SJCRH30 (cell line): ENCODE measurements at regions not wholly inside any gene's neighbourhood (a gene's known extent, or its start where the extent isn't known, plus 50 kb on each side); places are given as distances from the start of the nearest gene placed in this dataset.
"Not testable (repeated sequence)": the region's sequence is repeated elsewhere in the genome, so short reads cannot be mapped to it uniquely, and the experiment has no call there.

Experiments used
- DNase-seq, 2 experiments: peaks; one replicate each; pipeline ENCODE4 v3.0.0-alpha.2; 2015 to 2020
- H3K27ac ChIP-seq: fragments of 250-450 bp; sonication (Bioruptor Pico); 2 replicates; pipeline ENCODE4 v1.5.1; 2020; ENCODE audit warnings: mild to moderate bottlenecking, moderate library complexity
- H3K27me3 ChIP-seq: fragments of 250-450 bp; sonication (Bioruptor Pico); 2 replicates; pipeline ENCODE4 v1.5.1; 2020; ENCODE audit warnings: mild to moderate bottlenecking, moderate library complexity
- H3K36me3 ChIP-seq: fragments of 250-450 bp; sonication (Bioruptor Pico); 2 replicates; pipeline ENCODE4 v1.5.1; 2020; ENCODE audit warnings: mild to moderate bottlenecking, moderate library complexity
- H3K4me1 ChIP-seq: fragments of 250-450 bp; sonication (Bioruptor Pico); 2 replicates; pipeline ENCODE4 v1.5.1; 2020; ENCODE audit warnings: mild to moderate bottlenecking, moderate library complexity
- H3K4me3 ChIP-seq: fragments of 250-450 bp; sonication (Bioruptor Pico); 2 replicates; pipeline ENCODE4 v1.5.1; 2020; ENCODE audit warnings: mild to moderate bottlenecking, moderate library complexity
- H3K9me3 ChIP-seq: fragments of 250-450 bp; sonication (Bioruptor Pico); replicated peaks from 2 replicates; pipeline ENCODE4 v1.5.1; 2020; ENCODE audit warnings: mild to moderate bottlenecking, moderate library complexity

GRCh38 chr6:14553515-14553914, 435.9 kb downstream of the CD83 start:
- Histone ChIP-seq H3K4me1 (no peaks in the 10 kb centered on the region), H3K36me3 (no peaks in the 10 kb centered on the region), H3K9me3 (no peaks in the 10 kb centered on the region), H3K4me3 (no peak overlapping the region), H3K27me3 (no peaks in the 10 kb centered on the region), H3K27ac (no peak overlapping the region)
- no peak for DNase-seq

GRCh38 chr6:14555804-14556203, 438.2 kb downstream of the CD83 start:
- Histone ChIP-seq H3K36me3 (no peaks in the 10 kb centered on the region), H3K4me1 (no peaks in the 10 kb centered on the region), H3K4me3 (no peak overlapping the region), H3K27ac (no peak overlapping the region), H3K9me3 (no peaks in the 10 kb centered on the region), H3K27me3 (no peaks in the 10 kb centered on the region)
- DNase-seq, result no peak

- Histone ChIP-seq H3K4me3 (no peak overlapping the region), H3K4me1 (no peaks in the 10 kb centered on the region)
- no peak for DNase-seq
These were observed 442.4 kb downstream of the CD83 start for GRCh38 chr6:14559746-14560536.

GRCh38 chr6:14561563-14561962, 444.0 kb downstream of the CD83 start:
- H3K4me3 ChIP-seq, H3K9me3 ChIP-seq, DNase-seq, H3K36me3 ChIP-seq, H3K27me3 ChIP-seq, H3K27ac ChIP-seq, H3K4me1 ChIP-seq: not testable (repeated sequence)

More at GRCh38 chr6:14559746-14560536, 442.4 kb downstream of the CD83 start:
- Histone ChIP-seq H3K9me3 (no peaks in the 10 kb centered on the region), H3K27me3 (no peaks in the 10 kb centered on the region), H3K36me3 (no peaks in the 10 kb centered on the region), H3K27ac (no peak overlapping the region)

- no peaks in the 10 kb centered on the region for H3K27me3 ChIP-seq
These were observed 450.3 kb downstream of the CD83 start for GRCh38 chr6:14567842-14568241.

GRCh38 chr6:14569394-14569793, 451.8 kb downstream of the CD83 start:
- H3K36me3 ChIP-seq, result no peaks in the 10 kb centered on the region
- no peak for DNase-seq
- no peak overlapping the region for H3K27ac ChIP-seq
- H3K27me3 ChIP-seq, result no peaks in the 10 kb centered on the region
- H3K4me3 ChIP-seq, result no peak overlapping the region
- H3K4me1 ChIP-seq, result no peaks in the 10 kb centered on the region
- H3K9me3 ChIP-seq, result no peaks in the 10 kb centered on the region

More at GRCh38 chr6:14567842-14568241, 450.3 kb downstream of the CD83 start:
- H3K4me1 ChIP-seq, result no peaks in the 10 kb centered on the region
- H3K4me3 ChIP-seq, result no peak overlapping the region
- DNase-seq, result no peak
- H3K36me3 ChIP-seq, result no peaks in the 10 kb centered on the region
- H3K9me3 ChIP-seq, result no peaks in the 10 kb centered on the region
- no peak overlapping the region for H3K27ac ChIP-seq

GRCh38 chr6:14569874-14570273, 452.3 kb downstream of the CD83 start:
- not testable (repeated sequence) for H3K27me3 ChIP-seq, H3K4me3 ChIP-seq, DNase-seq, H3K36me3 ChIP-seq, H3K4me1 ChIP-seq, H3K9me3 ChIP-seq, H3K27ac ChIP-seq

GRCh38 chr6:14571001-14571400, 453.4 kb downstream of the CD83 start:
- Histone ChIP-seq H3K4me1 (no peaks in the 10 kb centered on the region), H3K27ac (no peak overlapping the region), H3K27me3 (no peaks in the 10 kb centered on the region), H3K9me3 (no peaks in the 10 kb centered on the region), H3K36me3 (no peaks in the 10 kb centered on the region), H3K4me3 (no peak overlapping the region)
- DNase-seq, result no peak

GRCh38 chr6:14571746-14572145, 454.2 kb downstream of the CD83 start:
- H3K36me3 ChIP-seq, result no peaks in the 10 kb centered on the region
- no peak overlapping the region for H3K27ac ChIP-seq
- H3K4me1 ChIP-seq, result no peaks in the 10 kb centered on the region
- H3K9me3 ChIP-seq, result no peaks in the 10 kb centered on the region
- H3K4me3 ChIP-seq, result no peak overlapping the region
- no peaks in the 10 kb centered on the region for H3K27me3 ChIP-seq
- DNase-seq, result no peak

- H3K4me3 ChIP-seq, result no peak overlapping the region
- DNase-seq, result no peak
- H3K36me3 ChIP-seq, result no peaks in the 10 kb centered on the region
- H3K27me3 ChIP-seq, result no peaks in the 10 kb centered on the region
- H3K4me1 ChIP-seq, result no peaks in the 10 kb centered on the region
- H3K9me3 ChIP-seq, result no peaks in the 10 kb centered on the region
- no peak overlapping the region for H3K27ac ChIP-seq
These were observed 455.7 kb downstream of the CD83 start for GRCh38 chr6:14573267-14573666.

- no peaks in the 10 kb centered on the region for H3K36me3 ChIP-seq
These were observed 456.2 kb downstream of the CD83 start for GRCh38 chr6:14573703-14574290.

GRCh38 chr6:14575961-14576360, 458.4 kb downstream of the CD83 start:
- Histone ChIP-seq H3K4me1 (no peaks in the 10 kb centered on the region), H3K27ac (no peak overlapping the region), H3K36me3 (no peaks in the 10 kb centered on the region), H3K27me3 (no peaks in the 10 kb centered on the region), H3K9me3 (no peaks in the 10 kb centered on the region), H3K4me3 (no peak overlapping the region)
- DNase-seq, result no peak

More at GRCh38 chr6:14573703-14574290, 456.2 kb downstream of the CD83 start:
- H3K27me3 ChIP-seq, result no peaks in the 10 kb centered on the region
- H3K9me3 ChIP-seq, result no peaks in the 10 kb centered on the region
- no peak for DNase-seq
- H3K4me1 ChIP-seq, result no peaks in the 10 kb centered on the region
- no peak overlapping the region for H3K4me3 ChIP-seq
- H3K27ac ChIP-seq, result no peak overlapping the region

- Histone ChIP-seq H3K4me3 (no peak overlapping the region), H3K27ac (no peak overlapping the region), H3K27me3 (no peaks in the 10 kb centered on the region), H3K36me3 (no peaks in the 10 kb centered on the region), H3K4me1 (no peaks in the 10 kb centered on the region), H3K9me3 (no peaks in the 10 kb centered on the region)
- DNase-seq, result no peak
These were observed 461.4 kb downstream of the CD83 start for GRCh38 chr6:14578994-14579393.

- Histone ChIP-seq H3K4me3 (no peak overlapping the region), H3K36me3 (no peaks in the 10 kb centered on the region), H3K9me3 (no peaks in the 10 kb centered on the region), H3K27me3 (no peaks in the 10 kb centered on the region), H3K27ac (no peak overlapping the region), H3K4me1 (no peaks in the 10 kb centered on the region)
- no peak for DNase-seq
These were observed 465.2 kb downstream of the CD83 start for GRCh38 chr6:14582749-14583148.

- DNase-seq, result no peak
- Histone ChIP-seq H3K27me3 (no peaks in the 10 kb centered on the region), H3K27ac (no peak overlapping the region), H3K4me3 (no peak overlapping the region), H3K9me3 (no peaks in the 10 kb centered on the region), H3K4me1 (no peaks in the 10 kb centered on the region), H3K36me3 (no peaks in the 10 kb centered on the region)
These were observed 466.3 kb downstream of the CD83 start for GRCh38 chr6:14583826-14584225.

- Histone ChIP-seq H3K27me3 (no peaks in the 10 kb centered on the region), H3K9me3 (no peaks in the 10 kb centered on the region), H3K4me1 (no peaks in the 10 kb centered on the region), H3K36me3 (no peaks in the 10 kb centered on the region), H3K27ac (no peak overlapping the region), H3K4me3 (no peak overlapping the region)
- DNase-seq, result no peak
These were observed 466.9 kb downstream of the CD83 start for GRCh38 chr6:14584450-14584849.
